ENCODE measurements at regions not wholly inside any gene's neighbourhood (a gene's known extent, or its start where the extent isn't known, plus 50 kb on each side); places are given as distances from the start of the nearest gene placed in this dataset.

DNA sequence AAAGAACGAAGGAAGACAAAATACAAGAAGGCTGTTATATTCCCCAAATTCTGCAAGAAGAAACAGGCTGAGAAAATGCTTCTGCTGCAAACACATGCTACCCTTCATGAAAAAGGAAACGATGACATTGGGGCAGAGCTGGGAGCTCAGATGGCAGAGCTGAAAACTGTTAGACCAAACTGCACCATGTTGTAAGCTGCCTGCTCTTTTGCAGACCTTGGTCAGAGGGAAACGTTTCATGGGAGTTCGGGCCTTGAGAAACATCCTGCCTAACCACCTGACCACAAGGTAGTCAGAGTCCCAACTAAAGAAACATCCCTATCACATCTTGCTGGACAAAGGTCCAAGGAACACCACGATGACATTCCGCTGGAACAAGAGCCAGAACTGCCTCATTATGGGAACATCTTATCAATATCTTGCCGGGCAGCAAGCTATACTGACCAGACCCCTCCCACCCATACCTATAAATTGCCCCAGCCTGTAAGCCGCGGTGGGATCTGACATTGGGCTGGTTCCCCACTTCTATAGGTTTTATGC, 110.7 kb upstream of the CTSC start:
- DNase-seq = no peak

DNA sequence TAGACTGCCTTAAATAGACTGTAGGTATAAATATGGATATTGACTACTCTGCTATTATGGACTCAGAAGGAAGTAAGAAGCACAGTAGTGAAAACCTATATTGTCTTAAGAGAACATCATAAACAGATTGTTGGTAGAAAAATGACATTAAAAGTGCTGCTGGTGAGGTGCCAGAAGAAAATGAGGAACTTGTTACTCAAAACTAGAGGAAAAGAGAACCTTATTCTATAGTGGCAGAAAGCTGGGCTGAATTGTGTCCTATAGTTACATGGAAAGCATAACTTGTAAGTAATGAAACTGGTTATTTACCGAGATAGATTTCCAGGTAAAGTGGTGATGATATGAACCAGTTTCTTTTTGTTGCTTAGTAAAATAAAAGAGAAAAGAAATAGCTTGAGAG, 109.7 kb upstream of the CTSC start:
- DNase-seq = no peak

DNA sequence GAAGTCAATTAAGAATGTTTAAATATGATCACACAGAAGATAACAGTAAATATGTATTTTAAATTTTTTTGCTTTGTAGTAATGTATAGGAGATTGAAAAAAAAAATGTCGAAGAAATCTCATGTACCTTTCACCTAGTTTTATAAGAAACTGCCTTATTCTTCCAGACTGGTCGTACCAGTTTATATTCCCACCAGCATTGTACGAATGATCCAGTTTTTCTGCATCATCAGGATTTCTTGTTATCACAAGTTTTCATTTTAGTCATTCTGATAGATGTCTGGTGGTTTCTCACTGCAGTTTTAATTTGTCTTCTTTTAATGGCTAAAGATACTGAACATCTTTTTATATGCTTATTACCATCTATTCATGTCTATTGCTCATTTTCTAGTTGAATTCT, 101.8 kb upstream of the CTSC start:
- DNase-seq = no peak

DNA sequence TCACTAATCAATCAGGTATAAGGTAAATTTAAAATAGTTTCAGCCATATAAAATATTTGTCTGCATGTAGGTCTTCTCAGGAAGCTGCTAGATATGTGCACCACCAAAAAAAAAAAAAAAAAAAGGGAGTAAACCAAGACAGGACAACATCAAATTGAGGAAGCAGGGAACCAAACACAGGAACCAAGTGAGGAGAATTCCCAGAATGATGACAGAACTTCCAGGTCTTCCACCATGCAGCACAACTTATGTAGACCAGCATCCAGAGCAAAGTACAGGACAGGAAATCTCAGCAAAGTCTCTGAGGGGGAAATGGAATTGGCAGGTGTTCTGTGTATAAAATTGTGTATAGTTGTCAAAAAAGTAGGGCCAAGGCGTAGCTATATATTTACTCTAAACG, 101.2 kb upstream of the CTSC start:
- no peak for DNase-seq

DNA sequence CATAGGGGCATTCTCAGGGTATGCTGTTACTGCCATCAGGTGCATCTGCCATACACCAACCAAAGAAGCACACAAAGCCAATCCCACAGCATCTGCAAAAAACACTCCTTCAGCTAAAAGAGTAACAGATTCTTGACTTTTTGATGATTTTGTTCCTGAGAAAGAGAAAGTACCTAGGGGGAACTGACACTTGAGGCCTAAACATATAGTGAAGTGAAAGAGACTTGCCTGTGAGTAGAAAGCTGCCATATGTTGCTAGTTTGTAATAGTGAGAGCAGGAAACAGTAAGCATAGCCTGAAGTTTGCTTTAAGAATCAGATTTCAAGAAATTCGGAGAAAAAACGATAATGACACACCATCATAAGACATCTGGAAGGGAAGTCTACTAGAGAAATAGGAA, 97.9 kb upstream of the CTSC start:
- DNase-seq = no peak

DNA sequence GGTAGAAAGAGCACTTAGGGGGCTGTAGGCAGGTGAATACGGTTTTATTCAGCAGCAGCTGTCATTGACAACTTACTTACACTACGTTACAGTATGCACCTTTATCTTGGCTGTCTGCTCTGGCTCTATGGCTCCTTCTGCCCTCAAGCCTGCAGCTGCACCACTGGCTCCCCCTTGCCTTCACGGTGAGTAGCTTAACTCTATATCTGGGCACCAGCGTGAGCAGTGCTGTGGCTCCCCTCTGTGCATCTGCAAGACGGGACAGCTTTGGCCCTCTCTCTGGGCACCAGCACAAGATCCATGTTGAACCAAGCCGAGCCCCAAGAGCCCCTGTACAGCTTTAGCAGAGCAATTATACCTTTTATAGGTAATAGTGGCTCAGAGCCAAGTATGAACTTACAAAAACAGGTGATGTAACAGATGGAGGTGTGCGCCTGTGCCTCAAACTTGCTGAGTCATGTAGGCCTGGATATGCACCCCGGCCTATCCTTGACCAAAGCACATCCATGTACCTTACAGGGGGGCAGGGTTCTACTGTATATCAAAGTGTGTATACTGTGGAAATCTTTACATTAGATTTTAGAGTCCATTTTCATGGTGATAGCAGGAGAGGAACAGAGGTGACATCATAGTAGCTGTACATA, 96.9 kb upstream of the CTSC start:
- DNase-seq = no peak

DNA sequence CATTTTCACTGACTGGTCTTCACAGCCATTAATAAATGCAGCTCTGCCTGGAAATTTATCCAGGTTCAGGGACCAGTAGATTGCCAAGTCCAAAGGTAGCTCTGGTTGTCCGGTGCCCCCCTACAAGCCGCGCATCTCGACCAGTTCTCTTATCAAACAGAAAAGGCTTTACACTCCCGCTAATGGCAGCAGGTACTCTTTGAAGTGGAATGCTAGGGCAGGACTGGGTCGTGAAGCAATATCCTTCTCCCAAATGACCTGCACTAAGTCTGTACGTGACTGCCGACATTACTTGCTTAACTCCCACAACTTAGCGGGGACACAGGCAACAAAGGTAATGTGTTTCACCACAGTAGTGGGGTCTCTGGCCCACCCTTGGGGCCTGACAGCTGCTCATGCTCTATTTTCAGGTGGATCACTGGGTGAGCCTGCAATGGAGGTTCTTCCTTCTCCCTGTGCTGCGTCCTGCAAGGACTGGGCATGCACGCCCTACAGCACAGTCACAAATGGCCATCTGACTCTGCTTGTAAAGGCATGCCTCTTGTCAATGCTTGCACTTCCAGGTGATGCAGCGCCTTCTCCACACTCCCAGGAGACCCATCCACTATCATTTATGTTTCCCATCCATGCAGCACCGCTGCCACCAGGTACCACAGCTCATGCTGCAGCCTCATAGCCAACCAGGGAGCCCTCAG, 96.1 kb upstream of the CTSC start:
- DNase-seq = no peak

DNA sequence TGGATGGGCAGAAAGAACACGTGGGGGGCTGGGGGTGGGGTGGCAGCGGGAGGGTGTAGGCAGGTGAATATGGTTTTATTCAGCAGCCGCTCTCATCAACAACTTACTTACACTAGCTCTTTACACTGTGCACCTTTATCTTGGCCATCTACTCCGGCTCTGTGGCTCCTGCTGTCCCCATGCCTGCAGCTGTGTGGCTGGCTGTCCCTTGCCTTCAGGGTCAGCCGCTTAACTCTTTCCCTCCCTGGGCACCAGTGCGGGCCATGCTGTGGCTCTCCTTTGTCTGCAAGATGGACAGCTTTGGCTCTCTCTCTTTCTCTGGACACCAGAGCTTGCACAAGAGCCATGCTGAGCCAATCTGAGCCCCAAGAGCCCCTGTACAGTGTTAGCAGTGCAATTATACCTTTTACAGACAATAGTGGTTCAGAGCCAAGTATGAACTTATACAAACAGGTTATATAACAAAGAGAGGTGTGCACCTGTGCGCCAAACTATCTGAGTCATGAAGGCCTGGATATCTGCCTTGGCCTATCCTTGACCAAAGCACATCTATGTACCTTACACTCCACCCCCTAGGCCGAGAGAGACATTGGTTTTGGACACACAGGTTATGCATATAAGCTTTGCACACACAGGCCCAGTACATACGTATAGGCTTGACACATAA, 94.3 kb upstream of the CTSC start:
- no peak for DNase-seq

DNA sequence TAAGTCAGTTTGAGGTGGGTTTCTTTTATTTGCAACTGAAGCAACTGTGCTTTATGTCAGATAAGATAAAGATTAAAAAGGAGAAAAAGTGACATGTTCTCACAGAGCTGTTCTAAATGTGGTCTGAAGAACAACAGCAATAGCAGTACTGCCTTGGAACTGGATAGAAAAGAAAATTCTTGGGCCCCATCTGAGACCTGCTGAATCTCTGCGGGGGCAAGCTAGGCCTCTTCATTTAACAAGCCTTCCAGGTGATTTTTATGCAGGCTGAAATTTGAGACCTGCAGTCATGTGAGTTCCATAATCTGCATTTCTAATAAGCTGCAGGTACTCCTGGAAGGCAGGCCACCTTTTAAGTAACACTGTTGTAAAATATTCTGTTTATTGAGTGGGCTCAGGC, 91.4 kb upstream of the CTSC start:
- no peak for DNase-seq

DNA sequence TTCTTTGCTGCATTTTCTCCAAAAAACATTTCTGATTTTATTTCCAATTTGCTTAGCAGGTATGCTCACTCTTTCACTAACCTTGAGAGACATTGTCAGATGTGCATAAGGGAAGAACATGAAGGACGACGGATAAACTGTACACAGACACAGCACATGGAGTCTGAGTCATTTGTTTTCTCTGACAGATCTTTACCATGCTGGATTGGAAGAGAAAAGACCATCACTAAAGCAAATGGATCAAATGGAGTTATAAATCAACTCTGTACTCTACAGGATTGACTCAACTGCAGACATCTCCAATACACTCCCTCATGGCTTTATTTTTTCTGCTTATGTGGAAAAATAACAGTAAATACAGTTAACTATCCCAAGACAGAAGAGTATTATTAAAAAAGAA, 90.2 kb upstream of the CTSC start:
- DNase-seq = no peak

DNA sequence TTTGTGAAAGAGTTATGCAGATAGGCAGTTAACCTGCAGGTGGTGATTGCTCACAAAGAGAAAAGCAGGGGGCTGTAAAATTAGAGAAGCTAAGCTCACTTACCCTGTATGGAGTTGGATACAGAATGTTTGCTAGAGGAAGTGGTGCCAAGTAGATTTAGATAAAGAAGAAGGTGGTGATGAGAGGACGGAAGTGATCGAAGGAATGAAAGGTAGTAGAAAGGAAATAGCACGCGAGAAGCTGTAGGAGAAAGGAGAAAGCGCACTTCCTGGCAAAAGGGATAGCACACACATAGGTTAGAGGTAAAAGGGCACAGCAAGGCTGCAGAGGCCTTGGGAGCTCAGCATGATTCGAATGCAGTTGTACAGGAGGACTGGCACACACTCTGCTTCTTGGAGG, 87.3 kb upstream of the CTSC start:
- no peak for DNase-seq

DNA sequence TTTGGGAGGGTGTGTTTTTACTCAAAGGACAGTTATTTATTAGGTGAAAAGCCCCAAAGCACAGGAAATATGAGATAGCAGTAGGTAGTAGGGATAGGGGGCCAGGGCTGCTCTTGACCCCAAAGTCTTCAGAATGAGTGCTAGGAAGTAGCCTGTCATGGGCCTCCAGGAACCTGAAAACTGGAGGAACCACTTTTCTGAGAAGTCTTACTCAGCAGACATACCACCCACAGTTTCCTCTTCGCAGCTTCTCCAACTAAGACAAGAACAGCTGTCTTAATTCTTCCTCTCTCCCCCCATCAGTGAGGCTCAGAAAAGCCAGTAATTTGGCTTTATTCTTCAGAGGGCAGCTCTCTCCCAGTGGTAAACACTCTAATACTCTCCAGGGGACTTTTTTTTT, 84.0 kb upstream of the CTSC start:
- no peak for DNase-seq

DNA sequence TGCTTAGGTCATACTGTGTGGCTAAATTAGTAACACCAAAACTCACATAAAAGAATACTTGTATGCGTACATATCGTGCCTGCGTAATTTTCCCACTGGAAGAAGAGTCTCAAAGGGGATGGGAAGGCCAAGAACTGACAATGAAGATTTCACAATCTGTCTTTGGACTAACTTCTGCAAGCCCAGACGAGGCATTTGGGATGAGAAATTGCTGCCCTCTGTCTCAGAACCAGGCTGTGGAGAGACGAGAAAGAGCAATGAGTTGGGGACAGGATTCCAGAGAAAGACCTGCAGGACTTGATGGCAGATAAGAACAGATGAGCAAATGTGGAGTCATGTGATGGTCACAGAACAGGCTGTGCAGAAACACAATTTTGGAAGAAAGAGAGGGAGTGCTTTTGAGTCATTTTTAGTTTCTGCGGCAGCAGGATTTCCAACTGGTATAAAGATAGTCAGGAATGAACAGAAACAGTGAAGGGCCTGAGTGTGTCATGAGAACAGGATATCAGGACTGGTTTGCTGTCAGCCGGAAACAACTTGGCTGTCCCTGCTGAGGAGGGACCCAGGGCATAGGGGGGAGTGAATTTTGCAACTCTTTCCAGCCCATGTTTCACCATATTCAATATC, 82.7 kb upstream of the CTSC start:
- DNase-seq = no peak

DNA sequence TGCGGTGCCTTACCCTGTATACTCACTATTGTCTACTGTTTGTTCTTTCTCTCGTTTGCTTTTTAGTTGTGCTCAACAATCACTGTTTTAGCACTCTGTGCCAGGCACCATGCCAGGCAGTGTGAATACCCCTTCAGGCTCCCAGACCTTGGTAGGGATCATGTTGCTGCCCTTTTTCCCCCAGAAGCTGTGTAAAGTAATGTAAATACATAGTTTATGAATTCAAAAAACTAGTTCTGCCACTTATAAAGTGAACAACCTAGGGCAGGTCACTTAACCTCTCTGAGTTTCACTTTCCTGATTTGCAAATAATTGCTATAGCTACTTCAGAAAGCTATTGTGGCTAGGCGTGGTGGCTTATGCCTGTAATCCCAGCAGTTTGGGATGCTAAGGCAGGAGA, 81.0 kb upstream of the CTSC start:
- no peak for DNase-seq

DNA sequence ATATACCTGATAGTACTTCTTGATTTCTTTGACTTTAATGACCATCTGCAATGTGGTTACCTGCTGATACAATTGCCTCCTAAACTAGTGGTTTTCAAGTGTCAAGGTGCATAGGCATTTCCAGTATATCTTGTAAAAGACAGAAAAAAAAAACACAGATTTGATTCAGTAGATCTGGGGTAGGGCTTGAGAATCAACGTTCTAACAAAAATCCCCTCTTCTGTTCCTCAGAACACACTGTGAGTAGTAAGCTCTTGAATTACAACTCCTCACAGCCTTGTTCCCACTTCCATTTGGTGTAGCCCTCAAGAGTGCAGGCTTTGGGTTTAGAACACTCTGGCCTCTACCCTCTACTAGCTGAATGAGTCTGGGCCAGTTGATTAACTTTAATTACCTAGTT, 78.0 kb upstream of the CTSC start:
- no peak for DNase-seq

DNA sequence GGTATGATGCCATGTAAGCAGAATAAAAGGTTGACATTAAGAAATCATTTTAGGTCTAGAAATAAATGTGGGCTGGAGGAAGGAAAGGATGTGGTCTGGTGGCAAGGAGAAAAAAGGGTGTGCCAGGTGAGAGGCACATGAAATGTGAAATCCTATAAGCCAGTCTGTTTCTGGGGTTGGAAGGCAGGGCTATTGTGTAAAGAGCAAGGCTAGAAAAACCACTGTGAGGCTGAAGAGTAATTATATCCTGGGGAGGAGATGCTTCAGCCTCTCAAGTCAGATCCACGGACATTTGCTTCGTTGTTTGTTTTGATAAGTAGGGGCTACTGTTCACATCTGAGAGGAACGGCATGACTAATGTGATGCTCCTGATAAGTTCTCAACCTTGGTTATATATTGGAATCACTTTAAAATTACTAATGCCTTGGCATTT, 77.5 kb upstream of the CTSC start:
- DNase-seq = no peak

DNA sequence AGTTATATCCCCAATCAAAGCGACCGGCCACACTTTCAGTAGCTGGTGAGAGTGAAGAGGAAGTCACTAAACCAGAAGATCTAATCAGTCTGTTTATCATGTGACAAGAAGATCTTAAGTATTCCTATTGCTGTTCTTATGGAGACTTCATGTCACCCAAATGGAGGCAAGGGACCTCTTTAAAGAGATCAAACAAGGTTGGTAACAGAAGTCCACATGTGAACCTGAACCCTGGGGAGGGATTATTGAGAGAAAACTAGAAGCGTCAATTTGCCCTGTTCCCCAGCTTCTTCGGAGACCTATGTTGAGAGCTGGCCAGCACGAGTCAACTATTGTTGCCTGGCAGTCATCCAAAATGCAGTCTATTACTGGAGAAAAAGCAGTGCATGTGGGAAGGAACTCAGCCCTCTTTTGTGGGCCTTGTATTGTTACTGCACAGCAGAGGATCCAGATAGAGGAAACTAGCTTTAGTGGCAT, 76.9 kb upstream of the CTSC start:
- DNase-seq = peak; percentile 35

DNA sequence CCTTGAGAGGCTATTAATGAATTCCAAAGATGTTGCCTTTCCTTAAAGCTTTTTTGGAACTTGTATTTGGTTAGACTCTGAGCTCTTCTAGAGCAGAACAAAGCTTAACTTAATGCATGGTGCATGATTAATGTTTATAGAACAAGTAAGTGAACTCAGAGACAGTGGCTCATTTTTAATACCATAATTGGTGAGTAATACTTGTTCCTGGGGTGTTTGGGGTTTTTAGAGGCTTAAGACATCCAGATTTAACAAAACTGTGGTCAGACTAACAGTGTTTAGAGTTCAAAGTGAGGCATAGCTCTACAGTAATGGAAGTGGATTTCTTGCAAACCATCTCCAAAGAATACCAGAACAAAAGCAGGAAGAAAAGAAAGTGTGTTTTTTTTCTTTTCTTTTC, 73.7 kb upstream of the CTSC start:
- DNase-seq = no peak

DNA sequence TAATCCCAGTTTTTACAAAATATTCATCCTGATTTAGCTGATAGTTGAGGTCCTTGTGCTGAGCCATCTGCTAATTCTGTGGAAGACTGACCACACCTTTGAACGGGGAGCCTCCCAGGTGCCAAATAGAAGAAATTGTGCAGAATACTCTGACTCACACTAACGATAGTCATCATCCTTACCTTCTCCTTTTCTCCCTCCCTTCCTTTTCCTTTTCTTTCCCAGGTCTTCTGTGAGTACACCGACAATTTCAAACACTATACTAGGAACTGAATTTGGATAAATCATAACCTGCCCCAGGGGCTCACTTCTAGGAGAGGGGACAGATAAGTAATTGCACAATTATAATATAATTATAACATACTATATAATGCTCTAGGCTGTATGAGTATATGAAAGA, 73.1 kb upstream of the CTSC start:
- DNase-seq = no peak

DNA sequence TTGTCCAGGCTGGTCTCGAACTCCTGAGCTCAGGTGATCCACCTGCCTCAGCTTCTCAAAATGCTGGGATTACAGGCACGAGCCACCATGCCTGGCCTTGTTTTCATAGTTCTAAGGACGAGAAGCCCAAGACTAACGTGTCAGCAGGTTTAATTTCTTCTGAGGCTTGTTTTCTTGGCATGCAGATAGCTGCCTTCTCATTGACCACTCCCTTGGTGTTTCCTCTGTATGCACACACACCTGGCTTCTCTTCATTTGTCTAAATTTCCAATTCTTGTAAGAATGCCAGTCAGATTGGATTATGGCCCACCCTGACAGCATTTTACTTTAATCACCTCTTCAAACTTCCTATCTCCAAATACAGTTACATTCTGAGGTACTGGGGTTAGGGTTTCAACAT, 72.5 kb upstream of the CTSC start:
- no peak for DNase-seq

DNA sequence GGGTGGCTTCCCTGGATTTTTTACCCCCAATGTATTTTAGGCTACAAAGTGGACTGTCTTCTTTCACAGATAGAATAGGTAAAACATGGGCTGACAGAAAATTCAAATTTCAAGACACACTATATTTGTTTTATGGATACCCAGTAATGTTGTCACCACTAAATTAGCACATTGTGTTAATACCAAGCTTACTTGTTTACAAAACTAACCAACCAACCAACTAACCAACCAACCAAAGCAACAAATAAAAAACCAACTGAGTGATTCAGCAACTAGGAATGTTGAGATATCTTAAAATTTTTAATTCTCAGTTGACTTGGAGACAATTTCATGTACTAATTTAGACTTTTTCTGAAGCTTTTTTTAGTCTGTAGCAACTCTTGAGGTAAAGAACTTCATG, 69.3 kb upstream of the CTSC start:
- DNase-seq = no peak

DNA sequence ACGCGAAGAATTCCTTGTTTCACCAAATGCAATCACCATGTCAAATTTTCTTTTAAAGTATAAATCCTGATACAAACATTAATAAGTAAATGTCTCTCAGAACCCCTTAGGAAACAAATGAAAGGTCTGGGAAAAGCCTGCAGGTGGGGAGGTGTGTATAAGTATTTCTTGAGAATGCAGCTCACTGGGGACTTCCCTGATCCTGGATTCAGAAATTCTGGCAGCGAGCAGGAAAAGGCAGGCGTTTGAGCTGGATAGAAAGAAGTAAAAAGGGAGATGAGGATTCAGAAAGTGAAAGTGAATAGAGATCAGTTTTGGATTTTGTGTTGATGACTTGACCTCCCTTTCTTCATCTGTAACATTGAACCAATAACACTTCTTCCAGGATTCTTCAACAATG, 68.3 kb upstream of the CTSC start:
- DNase-seq = no peak

DNA sequence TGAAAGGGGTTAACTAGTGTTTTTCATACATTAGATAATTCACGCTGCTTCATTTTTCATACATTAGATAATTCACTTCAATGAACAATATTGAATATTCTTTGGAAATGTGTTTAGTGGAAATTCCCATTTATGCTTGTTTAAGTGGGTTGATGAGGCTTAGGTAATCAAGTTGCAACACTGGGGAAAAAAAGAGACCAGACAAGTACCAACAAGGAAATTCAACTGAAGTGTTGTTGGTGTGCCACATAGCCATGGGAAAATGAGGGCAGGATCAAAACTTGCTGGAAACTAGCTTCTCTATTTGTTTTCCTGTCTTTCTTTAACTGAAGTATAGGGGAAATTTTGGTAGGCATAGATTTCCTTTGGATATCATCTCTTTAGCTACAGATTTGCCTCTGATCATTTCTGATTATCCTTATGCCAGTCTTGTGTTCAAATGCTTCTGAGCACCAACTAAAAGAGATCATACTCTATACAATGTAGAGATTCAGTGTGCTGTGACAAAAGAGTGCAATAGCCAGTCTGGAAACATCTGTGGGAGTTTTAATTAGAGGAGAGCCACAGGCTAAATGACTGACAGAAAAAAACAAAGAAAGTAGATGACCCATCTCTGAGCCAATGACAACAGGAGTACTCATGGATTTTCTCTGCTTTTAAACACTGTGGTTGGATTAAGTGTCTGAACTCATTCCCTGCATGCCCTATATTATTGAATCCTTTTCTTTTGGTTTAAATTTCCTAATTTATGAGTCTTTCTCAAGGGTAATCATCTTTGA, 67.6 kb upstream of the CTSC start:
- DNase-seq = no peak
